ENCODE measurements at regions not wholly inside any gene's neighbourhood (a gene's known extent, or its start where the extent isn't known, plus 50 kb on each side); places are given as distances from the start of the nearest gene placed in this dataset.

GRCh38 chr16:9203956-9204355 lies 112.5 kb downstream of the HAPSTR1 start:
- Mint-ChIP-seq H3K36me3 (ENCODE audit: insufficient read depth) (no peaks in the 10 kb centered on the region), H3K9me3 (no peaks in the 10 kb centered on the region), H3K27me3 (ENCODE audit: low read depth) (peaks cover 15% of the 10 kb centered on the region), H3K4me1 (ENCODE audit: low read depth) (no peaks in the 10 kb centered on the region), H3K4me3 (no peak overlapping the region)
- DNase-seq (no peak), ATAC-seq (no peak)

GRCh38 chr16:9205661-9206060 lies 114.2 kb downstream of the HAPSTR1 start:
- no peak for DNase-seq
- no peaks in the 10 kb centered on the region for H3K4me1 Mint-ChIP-seq (ENCODE audit: low read depth)
- peaks cover 13% of the 10 kb centered on the region for H3K27me3 Mint-ChIP-seq (ENCODE audit: low read depth)
- H3K36me3 Mint-ChIP-seq (ENCODE audit: insufficient read depth), result no peaks in the 10 kb centered on the region
- H3K9me3 Mint-ChIP-seq, result no peaks in the 10 kb centered on the region
- no peak for ATAC-seq
- no peak overlapping the region for H3K4me3 Mint-ChIP-seq

GRCh38 chr16:9206156-9206555 lies 114.7 kb downstream of the HAPSTR1 start:
- Mint-ChIP-seq H3K9me3 (no peaks in the 10 kb centered on the region), H3K36me3 (ENCODE audit: insufficient read depth) (no peaks in the 10 kb centered on the region), H3K4me3 (no peak overlapping the region), H3K27me3 (ENCODE audit: low read depth) (peaks cover 13% of the 10 kb centered on the region), H3K4me1 (ENCODE audit: low read depth) (no peaks in the 10 kb centered on the region)
- ATAC-seq (no peak), DNase-seq (no peak)

- Mint-ChIP-seq H3K36me3 (ENCODE audit: insufficient read depth) (no peaks in the 10 kb centered on the region), H3K9me3 (no peaks in the 10 kb centered on the region), H3K4me3 (no peak overlapping the region), H3K4me1 (ENCODE audit: low read depth) (no peaks in the 10 kb centered on the region), H3K27me3 (ENCODE audit: low read depth) (peaks cover 4% of the 10 kb centered on the region)
- no peak for DNase-seq
- no peak for ATAC-seq
These were observed 121.2 kb downstream of the HAPSTR1 start for GRCh38 chr16:9212621-9213020.

GRCh38 chr16:9219813-9220212 lies 128.4 kb downstream of the HAPSTR1 start:
- Mint-ChIP-seq H3K27me3 (ENCODE audit: low read depth) (peaks cover 6% of the 10 kb centered on the region), H3K9me3 (peaks cover 4% of the 10 kb centered on the region), H3K4me3 (no peak overlapping the region), H3K4me1 (ENCODE audit: low read depth) (no peaks in the 10 kb centered on the region), H3K36me3 (ENCODE audit: insufficient read depth) (no peaks in the 10 kb centered on the region)
- DNase-seq, result no peak
- no peak for ATAC-seq

DNA sequence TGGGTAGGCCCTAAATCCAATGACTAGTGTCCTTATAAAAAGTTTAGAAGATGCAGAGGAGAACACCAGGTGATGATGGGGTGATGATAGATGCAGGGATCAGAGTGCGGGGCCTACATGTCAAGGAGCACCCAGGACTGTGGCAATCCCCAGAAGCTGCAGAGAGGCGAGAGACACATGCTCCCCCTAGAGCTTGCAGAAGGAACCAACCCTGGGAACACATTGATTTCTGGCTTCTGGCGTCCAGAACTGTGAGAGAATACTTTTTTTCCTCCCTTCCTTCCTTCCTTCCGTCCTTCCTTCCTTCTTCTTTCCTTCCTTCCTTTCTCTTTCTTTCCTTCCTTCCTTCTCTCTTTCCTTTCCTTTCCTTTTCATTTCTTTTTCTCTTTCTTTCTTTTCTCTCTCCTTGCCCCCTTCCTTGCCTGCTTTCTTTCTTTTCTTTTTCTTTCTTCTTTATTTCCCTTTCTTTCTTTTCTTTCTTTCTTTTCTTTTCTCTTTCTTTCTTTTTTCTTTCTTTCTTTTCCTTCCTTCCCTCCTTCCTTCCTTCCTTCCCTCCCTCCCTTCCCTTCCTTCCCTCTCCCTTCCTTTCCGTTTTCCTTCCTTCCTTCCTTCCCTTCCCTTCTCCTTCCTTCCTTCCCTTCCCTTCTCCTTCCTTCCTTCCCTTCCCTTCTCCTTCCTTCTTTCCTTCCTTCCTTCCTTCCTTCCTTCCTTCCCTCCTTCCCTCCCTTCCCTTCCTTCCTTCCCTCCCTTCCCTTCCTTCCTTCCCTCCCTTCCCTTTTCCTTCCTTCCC lies 134.3 kb downstream of the HAPSTR1 start:
- DNase-seq, result no peak

GRCh38 chr16:9226924-9227323 lies 135.5 kb downstream of the HAPSTR1 start:
- Mint-ChIP-seq H3K4me1 (ENCODE audit: low read depth) (no peaks in the 10 kb centered on the region), H3K4me3 (no peak overlapping the region), H3K36me3 (ENCODE audit: insufficient read depth) (no peaks in the 10 kb centered on the region), H3K27me3 (ENCODE audit: low read depth) (peaks cover 9% of the 10 kb centered on the region), H3K9me3 (peaks cover 4% of the 10 kb centered on the region)
- ATAC-seq, result no peak
- no peak for DNase-seq

More for the DNA sequence above, 134.3 kb downstream of the HAPSTR1 start:
- H3K4me3 Mint-ChIP-seq, result no peak overlapping the region
- peaks cover 4% of the 10 kb centered on the region for H3K9me3 Mint-ChIP-seq
- H3K4me1 Mint-ChIP-seq (ENCODE audit: low read depth), result no peaks in the 10 kb centered on the region
- H3K27me3 Mint-ChIP-seq (ENCODE audit: low read depth), result peaks cover 12% of the 10 kb centered on the region
- H3K36me3 Mint-ChIP-seq (ENCODE audit: insufficient read depth), result no peaks in the 10 kb centered on the region
- no peak for ATAC-seq

DNA sequence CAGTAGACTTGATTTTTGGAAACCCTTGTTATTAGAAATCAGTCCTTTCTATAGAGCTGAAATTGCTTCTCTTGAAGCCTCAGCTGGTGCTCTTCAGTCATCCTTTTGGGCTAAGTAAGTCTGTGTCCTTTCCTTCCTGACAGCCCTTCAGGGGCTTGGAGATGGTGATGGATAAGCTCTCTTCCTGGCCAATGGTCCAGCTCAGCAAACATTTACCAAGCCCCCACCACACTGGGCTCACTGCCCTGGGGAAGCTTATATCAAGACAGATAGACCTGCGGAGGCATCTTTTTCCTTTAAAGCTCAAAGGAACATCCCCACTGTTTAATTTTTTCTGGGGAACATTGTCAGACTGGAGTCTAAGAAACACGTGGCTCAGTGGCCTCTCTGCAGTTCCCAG lies 139.6 kb downstream of the HAPSTR1 start:
- Mint-ChIP-seq H3K9me3 (no peaks in the 10 kb centered on the region), H3K36me3 (ENCODE audit: insufficient read depth) (no peaks in the 10 kb centered on the region), H3K27me3 (ENCODE audit: low read depth) (peaks cover 14% of the 10 kb centered on the region), H3K4me1 (ENCODE audit: low read depth) (no peaks in the 10 kb centered on the region), H3K4me3 (no peak overlapping the region)
- DNase-seq (no peak), ATAC-seq (no peak)

GRCh38 chr16:9232102-9232770 lies 140.8 kb downstream of the HAPSTR1 start:
- DNase-seq, result no peak
- no peak overlapping the region for H3K4me3 Mint-ChIP-seq
- peaks cover 13% of the 10 kb centered on the region for H3K27me3 Mint-ChIP-seq (ENCODE audit: low read depth)
- no peaks in the 10 kb centered on the region for H3K9me3 Mint-ChIP-seq
- ATAC-seq, result no peak
- H3K4me1 Mint-ChIP-seq (ENCODE audit: low read depth), result no peaks in the 10 kb centered on the region
- no peaks in the 10 kb centered on the region for H3K36me3 Mint-ChIP-seq (ENCODE audit: insufficient read depth)

DNA sequence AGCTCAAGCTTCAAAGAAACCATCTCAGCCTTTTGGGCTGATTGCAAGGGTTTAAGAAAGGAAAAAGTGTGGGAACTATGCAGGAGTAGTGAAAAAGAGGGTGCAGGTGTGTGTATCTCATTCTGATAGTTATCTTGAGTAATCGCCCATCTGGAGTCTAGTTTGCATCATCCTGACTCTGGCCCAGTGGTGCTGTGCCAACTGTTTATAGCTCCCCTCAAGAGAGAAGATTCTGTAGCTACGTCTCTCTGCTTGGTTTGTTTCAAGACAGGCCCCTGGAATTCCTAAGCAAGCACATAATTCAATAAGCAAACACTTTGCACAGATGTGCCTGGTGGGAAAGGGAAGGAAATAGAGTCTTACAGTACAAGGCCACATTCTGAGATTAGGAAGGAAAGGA lies 144.4 kb downstream of the HAPSTR1 start:
- Mint-ChIP-seq H3K4me3 (no peak overlapping the region), H3K4me1 (ENCODE audit: low read depth) (no peaks in the 10 kb centered on the region), H3K9me3 (no peaks in the 10 kb centered on the region), H3K36me3 (ENCODE audit: insufficient read depth) (no peaks in the 10 kb centered on the region), H3K27me3 (ENCODE audit: low read depth) (peaks cover 7% of the 10 kb centered on the region)
- no peak for DNase-seq
- ATAC-seq, result no peak

- DNase-seq, result no peak
- Mint-ChIP-seq H3K9me3 (no peaks in the 10 kb centered on the region), H3K27me3 (ENCODE audit: low read depth) (peaks cover 5% of the 10 kb centered on the region), H3K4me3 (no peak overlapping the region), H3K4me1 (ENCODE audit: low read depth) (no peaks in the 10 kb centered on the region), H3K36me3 (ENCODE audit: insufficient read depth) (no peaks in the 10 kb centered on the region)
- no peak for ATAC-seq
These were observed 144.9 kb downstream of the HAPSTR1 start for GRCh38 chr16:9236319-9236718.

DNA sequence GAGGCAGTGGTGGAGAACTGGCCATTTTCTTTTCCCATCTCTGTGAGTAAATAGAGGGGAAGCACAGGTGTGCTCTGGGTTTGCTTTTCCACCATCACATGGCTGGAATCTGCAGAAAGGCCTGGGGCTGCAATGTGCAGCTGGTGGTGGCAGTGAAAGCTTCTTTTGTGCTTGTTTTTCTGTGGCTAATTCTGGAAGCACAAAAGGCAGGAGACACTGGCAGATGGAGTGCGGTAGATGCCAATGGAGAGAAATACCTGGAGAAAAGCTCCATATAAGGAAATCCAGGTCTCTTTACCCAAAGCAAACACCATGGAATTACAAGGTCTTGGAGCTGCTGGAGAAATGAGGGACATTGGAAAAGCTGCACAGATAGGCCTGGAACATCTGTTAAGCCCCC lies 146.9 kb downstream of the HAPSTR1 start:
- Mint-ChIP-seq H3K36me3 (ENCODE audit: insufficient read depth) (no peaks in the 10 kb centered on the region), H3K9me3 (no peaks in the 10 kb centered on the region)

GRCh38 chr16:9241177-9241576 lies 149.7 kb downstream of the HAPSTR1 start:
- Mint-ChIP-seq H3K27me3 (ENCODE audit: low read depth) (no peaks in the 10 kb centered on the region), H3K4me1 (ENCODE audit: low read depth) (no peaks in the 10 kb centered on the region), H3K9me3 (no peaks in the 10 kb centered on the region), H3K4me3 (no peak overlapping the region), H3K36me3 (ENCODE audit: insufficient read depth) (no peaks in the 10 kb centered on the region)
- no peak for DNase-seq
- ATAC-seq, result no peak

More for the DNA sequence above, 146.9 kb downstream of the HAPSTR1 start:
- no peak overlapping the region for H3K4me3 Mint-ChIP-seq
- ATAC-seq (no peak), DNase-seq (no peak)
- no peaks in the 10 kb centered on the region for H3K4me1 Mint-ChIP-seq (ENCODE audit: low read depth)
- peaks cover 2% of the 10 kb centered on the region for H3K27me3 Mint-ChIP-seq (ENCODE audit: low read depth)

DNA sequence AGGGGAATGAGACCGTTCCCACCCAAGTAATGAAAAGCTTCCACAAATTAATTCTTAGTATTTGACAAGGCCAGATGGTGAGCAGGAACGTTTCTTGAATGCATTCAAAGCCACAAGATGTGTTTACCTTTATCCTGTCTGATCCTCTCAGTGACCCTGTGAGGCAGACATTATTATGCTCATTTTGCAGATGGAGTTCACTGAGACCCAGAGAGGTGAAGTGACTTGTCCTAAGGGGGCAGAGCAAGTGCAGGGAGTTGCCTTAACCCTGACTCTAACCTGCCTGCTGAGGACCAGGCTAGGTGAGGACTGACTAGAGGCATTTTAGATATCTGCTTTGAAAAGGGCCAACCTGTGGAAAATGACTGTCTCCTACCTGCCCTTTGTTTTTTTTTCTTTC lies 156.7 kb downstream of the HAPSTR1 start:
- peaks cover 3% of the 10 kb centered on the region for H3K27me3 Mint-ChIP-seq (ENCODE audit: low read depth)
- H3K4me1 Mint-ChIP-seq (ENCODE audit: low read depth), result no peaks in the 10 kb centered on the region
- H3K36me3 Mint-ChIP-seq (ENCODE audit: insufficient read depth), result no peaks in the 10 kb centered on the region
- no peak overlapping the region for H3K4me3 Mint-ChIP-seq
- ATAC-seq, result no peak
- DNase-seq, result no peak
- no peaks in the 10 kb centered on the region for H3K9me3 Mint-ChIP-seq

- H3K27me3 Mint-ChIP-seq (ENCODE audit: low read depth), result peaks cover 10% of the 10 kb centered on the region
- no peak overlapping the region for H3K4me3 Mint-ChIP-seq
- no peaks in the 10 kb centered on the region for H3K4me1 Mint-ChIP-seq (ENCODE audit: low read depth)
- DNase-seq, result no peak
- H3K36me3 Mint-ChIP-seq (ENCODE audit: insufficient read depth), result no peaks in the 10 kb centered on the region
- H3K9me3 Mint-ChIP-seq, result no peaks in the 10 kb centered on the region
- ATAC-seq, result no peak
These were observed 158.1 kb downstream of the HAPSTR1 start for GRCh38 chr16:9249534-9249933.

All from activated T-cell treated with anti-CD3 and anti-CD28 coated beads, Interleukin-2, amount 50 U/mL, for 4 hours (primary cell).